ENCODE measurements at regions not wholly inside any gene's neighbourhood (a gene's known extent, or its start where the extent isn't known, plus 50 kb on each side); places are given as distances from the start of the nearest gene placed in this dataset.

GRCh38 chr14:84533791-84534190 is 996.2 kb upstream of the FLRT2 start:
- TF ChIP-seq EP300 (IDR thresholded peaks at IDR 0.05; ENCODE audit: low read depth) (no peak), CTCF (IDR thresholded peaks at IDR 0.05) (no peak), POLR2A (IDR thresholded peaks at IDR 0.05) (no peak), POLR2AphosphoS5 (IDR thresholded peaks at IDR 0.05) (no peak)

Measured in transverse colon (tissue), 4 donors.